ENCODE measurements at regions not wholly inside any gene's neighbourhood (a gene's known extent, or its start where the extent isn't known, plus 50 kb on each side); places are given as distances from the start of the nearest gene placed in this dataset.
A peak's percentile ranks its signal among the peaks of the same experiment; 100 is the strongest.

GRCh38 chr15:97525809-97526208 lies 434.7 kb upstream of the ARRDC4 start:
- no peak for DNase-seq

- DNase-seq: no peak
These were observed 432.3 kb upstream of the ARRDC4 start for GRCh38 chr15:97528238-97528637.

GRCh38 chr15:97545799-97546198 lies 414.7 kb upstream of the ARRDC4 start:
- DNase-seq: no peak

- DNase-seq: no peak
These were observed 413.1 kb upstream of the ARRDC4 start for GRCh38 chr15:97547381-97547780.

GRCh38 chr15:97561529-97561928 lies 399.0 kb upstream of the ARRDC4 start:
- DNase-seq: no peak

- no peak for DNase-seq
These were observed 397.0 kb upstream of the ARRDC4 start for GRCh38 chr15:97563516-97563915.

- DNase-seq: no peak
These were observed 393.5 kb upstream of the ARRDC4 start for GRCh38 chr15:97566961-97567360.

GRCh38 chr15:97567411-97567810 lies 393.1 kb upstream of the ARRDC4 start:
- no peak for DNase-seq

- no peak for DNase-seq
These were observed 383.4 kb upstream of the ARRDC4 start for GRCh38 chr15:97576929-97577645.

GRCh38 chr15:97585408-97585807 lies 375.1 kb upstream of the ARRDC4 start:
- DNase-seq: no peak

GRCh38 chr15:97592778-97593177 lies 367.7 kb upstream of the ARRDC4 start:
- DNase-seq: no peak

- no peak for DNase-seq
These were observed 362.7 kb upstream of the ARRDC4 start for GRCh38 chr15:97597801-97598200.

- DNase-seq: no peak
These were observed 362.1 kb upstream of the ARRDC4 start for GRCh38 chr15:97598353-97598798.

GRCh38 chr15:97600190-97600589 lies 360.3 kb upstream of the ARRDC4 start:
- no peak for DNase-seq

- no peak for DNase-seq
These were observed 355.8 kb upstream of the ARRDC4 start for GRCh38 chr15:97604677-97605076.

- DNase-seq: no peak
These were observed 345.4 kb upstream of the ARRDC4 start for GRCh38 chr15:97615114-97615513.

- no peak for DNase-seq
These were observed 337.3 kb upstream of the ARRDC4 start for GRCh38 chr15:97623091-97623661.

- no peak for DNase-seq
These were observed 332.9 kb upstream of the ARRDC4 start for GRCh38 chr15:97627634-97628033.

GRCh38 chr15:97645758-97646157 lies 314.7 kb upstream of the ARRDC4 start:
- no peak for DNase-seq

- no peak for DNase-seq
These were observed 311.8 kb upstream of the ARRDC4 start for GRCh38 chr15:97648728-97649127.

- DNase-seq: no peak
These were observed 308.5 kb upstream of the ARRDC4 start for GRCh38 chr15:97652041-97652440.

GRCh38 chr15:97652700-97653167 lies 307.8 kb upstream of the ARRDC4 start:
- DNase-seq: peak; percentile 0

GRCh38 chr15:97653896-97654295 lies 306.6 kb upstream of the ARRDC4 start:
- no peak for DNase-seq

- DNase-seq: no peak
These were observed 305.9 kb upstream of the ARRDC4 start for GRCh38 chr15:97654481-97655076.
